Neural progenitor cell (in vitro differentiated cells): ENCODE measurements at regions not wholly inside any gene's neighbourhood (a gene's known extent, or its start where the extent isn't known, plus 50 kb on each side); places are given as distances from the start of the nearest gene placed in this dataset.

ENCODE experiments used
- EZH2 ChIP-seq: fragments of 200-600 bp; sonication (generic); IDR thresholded peaks from 2 replicates; pipeline ENCODE4 v1.6.1; 2017; ENCODE audit warnings: antibody characterized with exemption, mild to moderate bottlenecking, moderate library complexity
- EZH2phosphoT487 ChIP-seq: fragments of 200-600 bp; sonication (generic); IDR thresholded peaks from 2 replicates; pipeline ENCODE4 v1.6.1; 2017; ENCODE audit warnings: antibody characterized with exemption
- TF ChIP-seq, protein P1 (sequence below): fragments of 200-600 bp; sonication (generic); IDR thresholded peaks from 2 replicates; pipeline ENCODE4 v1.5.1; 2017; ENCODE audit warnings: antibody characterized with exemption, mild to moderate bottlenecking

DNA sequence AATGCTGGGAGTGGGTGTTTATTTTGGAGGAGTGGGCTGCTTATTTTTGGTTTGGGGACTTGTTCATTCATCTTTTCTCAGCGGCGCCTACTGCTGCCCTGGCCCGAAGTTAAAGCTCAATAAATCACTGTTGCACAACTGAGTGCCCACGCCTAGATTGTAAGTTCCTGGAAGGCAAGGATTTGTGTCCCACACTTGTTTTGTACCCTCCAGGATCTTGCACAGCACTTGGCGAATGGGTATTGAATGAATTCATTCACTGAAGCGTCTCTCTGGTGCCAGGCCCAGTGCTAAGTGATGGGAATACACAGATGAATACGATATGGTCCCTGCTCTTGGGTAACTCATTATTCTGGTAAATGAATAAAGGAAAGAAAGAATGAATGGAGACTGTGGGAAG, 153.3 kb upstream of the PARP11 start:
- TF ChIP-seq EZH2phosphoT487 (no peak), EZH2 (no peak)
- TF ChIP-seq, protein P1, sequence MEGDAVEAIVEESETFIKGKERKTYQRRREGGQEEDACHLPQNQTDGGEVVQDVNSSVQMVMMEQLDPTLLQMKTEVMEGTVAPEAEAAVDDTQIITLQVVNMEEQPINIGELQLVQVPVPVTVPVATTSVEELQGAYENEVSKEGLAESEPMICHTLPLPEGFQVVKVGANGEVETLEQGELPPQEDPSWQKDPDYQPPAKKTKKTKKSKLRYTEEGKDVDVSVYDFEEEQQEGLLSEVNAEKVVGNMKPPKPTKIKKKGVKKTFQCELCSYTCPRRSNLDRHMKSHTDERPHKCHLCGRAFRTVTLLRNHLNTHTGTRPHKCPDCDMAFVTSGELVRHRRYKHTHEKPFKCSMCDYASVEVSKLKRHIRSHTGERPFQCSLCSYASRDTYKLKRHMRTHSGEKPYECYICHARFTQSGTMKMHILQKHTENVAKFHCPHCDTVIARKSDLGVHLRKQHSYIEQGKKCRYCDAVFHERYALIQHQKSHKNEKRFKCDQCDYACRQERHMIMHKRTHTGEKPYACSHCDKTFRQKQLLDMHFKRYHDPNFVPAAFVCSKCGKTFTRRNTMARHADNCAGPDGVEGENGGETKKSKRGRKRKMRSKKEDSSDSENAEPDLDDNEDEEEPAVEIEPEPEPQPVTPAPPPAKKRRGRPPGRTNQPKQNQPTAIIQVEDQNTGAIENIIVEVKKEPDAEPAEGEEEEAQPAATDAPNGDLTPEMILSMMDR, result no peak
